ENCODE measurements at regions not wholly inside any gene's neighbourhood (a gene's known extent, or its start where the extent isn't known, plus 50 kb on each side); places are given as distances from the start of the nearest gene placed in this dataset.

DNA sequence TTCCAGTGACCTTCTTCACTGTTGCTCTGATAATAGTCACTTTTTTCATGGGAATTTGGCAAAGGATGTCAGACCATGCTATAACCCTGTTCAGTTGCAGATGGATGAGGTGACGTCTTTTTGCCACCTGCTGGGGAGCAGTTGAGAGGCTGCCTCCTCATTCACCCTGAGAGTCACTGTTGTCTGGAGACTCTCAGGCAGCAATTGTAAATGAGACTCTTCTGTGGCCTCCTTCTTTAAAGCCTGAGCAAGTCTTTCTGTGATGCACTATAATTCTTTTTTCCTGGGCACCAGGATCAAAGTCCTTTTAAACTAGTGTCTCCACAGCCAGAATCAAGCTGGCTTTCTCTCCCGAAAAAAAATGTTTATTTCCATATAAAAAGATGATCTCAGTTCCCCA, 345.1 kb downstream of the ARL4A start:
- TF ChIP-seq CTCF (conservative IDR thresholded peaks at IDR 0.05; ENCODE audit: low read depth): no peak
- POLR2A ChIA-PET (ENCODE audit: low non-redundant PET): no interaction called here
- CTCF ChIA-PET: interaction anchor here (0.6 kb wide), 1 partner anchor 324 kb away, joined by 4 read pairs; no protein-coding TSS in a partner anchor
- DNase-seq (ENCODE audit: low spot score): no peak
- H3K27ac ChIP-seq: no peak overlapping the region

DNA sequence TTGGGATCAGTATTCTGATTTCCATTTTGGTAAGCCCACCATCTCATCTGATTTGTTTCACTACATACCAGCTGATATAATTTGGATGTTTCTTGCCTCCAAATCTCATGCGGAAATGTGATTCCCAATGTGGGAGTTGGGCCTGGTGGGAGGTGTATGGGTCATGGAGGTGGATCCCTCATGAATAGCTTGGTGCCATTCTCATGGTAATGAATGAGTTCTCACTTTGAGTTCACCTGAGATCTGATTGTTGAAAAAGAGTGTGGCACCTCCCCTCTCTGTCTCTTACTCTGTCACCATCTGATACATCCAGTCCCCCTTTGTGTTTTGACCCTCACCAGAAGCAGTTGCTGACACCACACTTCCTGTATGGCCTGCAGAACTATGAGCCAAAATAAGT, 347.3 kb downstream of the ARL4A start:
- POLR2A ChIA-PET (ENCODE audit: low non-redundant PET): no interaction called here
- TF ChIP-seq CTCF (conservative IDR thresholded peaks at IDR 0.05; ENCODE audit: low read depth): no peak
- CTCF ChIA-PET: no interaction called here
- DNase-seq (ENCODE audit: low spot score): no peak
- H3K27ac ChIP-seq: no peak overlapping the region

DNA sequence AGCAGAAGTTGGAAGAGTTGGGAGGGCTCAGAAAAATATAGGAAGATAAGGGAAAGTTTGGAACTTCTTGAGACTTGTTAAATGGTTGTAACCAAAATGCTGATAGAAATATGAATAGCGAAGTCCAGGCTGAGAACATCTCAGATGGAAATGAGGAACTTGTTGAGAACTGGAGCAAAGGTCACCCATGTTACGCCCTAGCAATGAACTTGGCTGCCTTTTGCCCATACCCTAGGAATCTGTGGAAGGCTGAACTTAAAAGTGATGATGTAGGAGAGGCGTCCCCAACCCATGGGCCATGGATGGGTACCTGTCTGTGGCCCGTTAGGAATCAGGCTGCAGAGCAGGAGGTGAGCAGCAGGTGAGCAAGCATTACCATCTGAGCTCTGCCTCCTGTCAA, 347.8 kb downstream of the ARL4A start:
- no peak overlapping the region for H3K27ac ChIP-seq
- POLR2A ChIA-PET (ENCODE audit: low non-redundant PET): no interaction called here
- DNase-seq (ENCODE audit: low spot score): no peak
- CTCF ChIA-PET: no interaction called here
- TF ChIP-seq CTCF (conservative IDR thresholded peaks at IDR 0.05; ENCODE audit: low read depth): no peak

DNA sequence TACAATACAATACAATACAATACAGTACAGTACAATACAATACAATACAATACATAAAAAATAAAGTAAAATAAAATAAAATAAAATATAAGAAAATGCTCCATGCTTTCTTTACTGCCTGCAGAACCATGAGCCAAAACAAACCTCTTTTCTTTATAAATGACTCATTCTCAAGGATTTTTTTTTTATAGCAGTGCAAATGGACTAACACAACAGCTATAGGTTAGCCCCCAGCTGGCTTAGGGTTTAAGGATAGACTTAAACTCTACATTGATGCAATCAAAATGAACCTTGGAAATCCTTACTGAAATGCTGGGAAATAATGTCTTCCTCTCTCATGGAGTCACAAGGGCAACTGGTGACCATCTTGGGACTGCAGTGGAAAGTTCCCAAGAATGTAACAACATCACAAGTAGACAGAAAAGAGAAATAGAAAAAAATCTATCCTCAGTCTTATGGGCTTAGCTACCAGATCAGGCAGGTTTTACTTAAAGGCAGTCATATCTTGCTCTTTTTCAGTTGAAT, 348.9 kb downstream of the ARL4A start:
- ChIA-PET CTCF (no interaction called here), POLR2A (ENCODE audit: low non-redundant PET) (no interaction called here)
- no peak for DNase-seq (ENCODE audit: low spot score)
- no peak for TF ChIP-seq CTCF (conservative IDR thresholded peaks at IDR 0.05; ENCODE audit: low read depth)
- H3K27ac ChIP-seq: no peak overlapping the region

GRCh38 chr7:13037216-13037615, 349.8 kb downstream of the ARL4A start:
- DNase-seq (ENCODE audit: low spot score): no peak
- no peak for TF ChIP-seq CTCF (conservative IDR thresholded peaks at IDR 0.05; ENCODE audit: low read depth)
- ChIA-PET POLR2A (ENCODE audit: low non-redundant PET) (no interaction called here), CTCF (interaction anchor here (0.6 to 0.8 kb wide), 2 partner anchors 29 to 413 kb away, joined by 3 to 5 read pairs; no protein-coding TSS in a partner anchor)
- H3K27ac ChIP-seq: no peak overlapping the region

DNA sequence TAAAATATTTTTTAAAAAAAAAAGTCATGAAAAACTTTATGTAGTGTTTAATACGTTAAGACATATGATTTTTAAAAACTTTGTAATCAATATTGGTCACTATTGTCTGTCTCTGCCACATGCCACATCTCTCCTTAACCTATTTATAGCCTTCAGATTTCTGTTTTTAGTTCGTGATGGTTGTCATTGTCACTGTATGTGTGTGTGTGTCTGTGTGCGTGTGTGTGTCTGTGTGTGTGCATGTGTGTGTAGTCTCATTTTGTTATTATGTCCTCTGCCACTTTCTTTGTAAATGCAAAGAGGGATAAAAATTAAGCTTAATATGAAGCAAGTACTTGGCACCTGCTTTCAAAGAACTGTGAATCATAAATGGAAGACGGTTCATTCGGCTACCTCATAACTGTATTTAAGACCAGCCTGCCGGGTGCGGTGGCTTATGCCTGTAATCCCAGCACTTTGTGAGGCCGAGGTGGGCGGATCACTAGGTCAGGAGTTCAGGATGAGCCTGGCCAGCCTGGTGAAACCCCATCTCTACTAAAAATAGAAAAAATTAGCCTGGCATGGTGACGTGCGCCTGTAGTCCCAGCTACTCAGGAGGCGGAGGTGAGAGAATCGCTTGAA, 354.0 kb downstream of the ARL4A start:
- DNase-seq (ENCODE audit: low spot score): no peak
- TF ChIP-seq CTCF (conservative IDR thresholded peaks at IDR 0.05; ENCODE audit: low read depth): no peak
- H3K27ac ChIP-seq: no peak overlapping the region
- ChIA-PET POLR2A (ENCODE audit: low non-redundant PET) (no interaction called here), CTCF (no interaction called here)

Measured in RWPE1 (cell line).